ENCODE measurements at regions not wholly inside any gene's neighbourhood (a gene's known extent, or its start where the extent isn't known, plus 50 kb on each side); places are given as distances from the start of the nearest gene placed in this dataset.

DNA sequence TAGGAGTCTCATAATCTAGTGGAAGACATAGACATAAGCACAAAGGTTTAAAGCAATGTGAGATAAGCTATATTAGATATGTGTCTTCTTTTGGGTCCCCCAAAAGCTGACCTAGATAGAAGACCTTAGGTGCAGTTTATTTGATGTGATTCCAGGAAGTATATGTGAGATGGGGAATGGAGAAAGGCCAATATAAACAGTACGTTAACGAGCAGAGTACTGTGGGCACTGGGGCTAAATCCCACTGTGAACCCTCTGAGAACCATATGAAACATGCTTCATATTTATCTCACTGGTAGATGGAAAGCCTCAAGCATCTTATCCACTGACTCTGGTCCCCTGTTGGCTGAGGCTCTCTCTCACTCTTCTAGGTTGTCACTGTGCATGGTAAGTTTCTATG is 62.6 kb upstream of the ZC3H15 start:
- TF ChIP-seq POLR2A (IDR thresholded peaks at IDR 0.05; ENCODE audit: extremely low read depth, insufficient read length), result no peak
- TF ChIP-seq, protein P1, sequence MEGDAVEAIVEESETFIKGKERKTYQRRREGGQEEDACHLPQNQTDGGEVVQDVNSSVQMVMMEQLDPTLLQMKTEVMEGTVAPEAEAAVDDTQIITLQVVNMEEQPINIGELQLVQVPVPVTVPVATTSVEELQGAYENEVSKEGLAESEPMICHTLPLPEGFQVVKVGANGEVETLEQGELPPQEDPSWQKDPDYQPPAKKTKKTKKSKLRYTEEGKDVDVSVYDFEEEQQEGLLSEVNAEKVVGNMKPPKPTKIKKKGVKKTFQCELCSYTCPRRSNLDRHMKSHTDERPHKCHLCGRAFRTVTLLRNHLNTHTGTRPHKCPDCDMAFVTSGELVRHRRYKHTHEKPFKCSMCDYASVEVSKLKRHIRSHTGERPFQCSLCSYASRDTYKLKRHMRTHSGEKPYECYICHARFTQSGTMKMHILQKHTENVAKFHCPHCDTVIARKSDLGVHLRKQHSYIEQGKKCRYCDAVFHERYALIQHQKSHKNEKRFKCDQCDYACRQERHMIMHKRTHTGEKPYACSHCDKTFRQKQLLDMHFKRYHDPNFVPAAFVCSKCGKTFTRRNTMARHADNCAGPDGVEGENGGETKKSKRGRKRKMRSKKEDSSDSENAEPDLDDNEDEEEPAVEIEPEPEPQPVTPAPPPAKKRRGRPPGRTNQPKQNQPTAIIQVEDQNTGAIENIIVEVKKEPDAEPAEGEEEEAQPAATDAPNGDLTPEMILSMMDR (IDR thresholded peaks at IDR 0.05; ENCODE audit: low read depth, low read length), result no peak
